ENCODE measurements at regions not wholly inside any gene's neighbourhood (a gene's known extent, or its start where the extent isn't known, plus 50 kb on each side); places are given as distances from the start of the nearest gene placed in this dataset.
"Not testable (repeated sequence)": the region's sequence is repeated elsewhere in the genome, so short reads cannot be mapped to it uniquely, and the experiment has no call there.

DNA sequence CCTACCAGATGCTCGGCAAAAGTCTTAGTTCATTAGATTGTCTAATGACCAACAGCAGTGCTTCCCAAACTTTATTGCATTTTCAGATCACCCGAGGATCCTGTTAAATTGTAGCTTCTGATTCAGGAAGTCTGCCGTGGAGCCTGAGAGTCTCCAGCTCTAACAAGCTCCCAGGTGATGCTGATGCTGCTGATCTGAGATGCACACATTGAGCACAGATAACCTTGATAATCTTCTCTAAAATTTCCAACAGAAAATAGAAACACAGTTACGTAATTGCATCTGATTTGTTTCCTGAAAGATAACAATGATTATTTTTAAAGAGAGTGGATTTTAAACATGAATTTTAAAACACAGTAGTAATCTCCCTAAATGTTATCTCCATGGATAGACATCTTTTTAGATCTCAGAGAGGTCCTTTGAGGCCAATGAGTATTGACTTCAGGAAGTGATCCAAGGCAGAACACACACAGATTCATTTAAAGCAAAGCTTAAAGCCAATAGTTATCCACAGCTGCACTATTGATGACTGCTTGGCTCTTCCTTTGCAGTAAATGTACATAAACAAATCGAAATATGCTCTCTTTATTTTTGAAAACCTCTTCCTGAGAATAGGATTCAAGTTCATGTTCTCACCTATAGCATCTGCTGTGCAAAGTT lies 122.8 kb upstream of the TNPO1 start:
- H3K4me1 ChIP-seq (ENCODE audit: control insufficient read depth, insufficient read depth, low read length): no peaks in the 10 kb centered on the region
- H3K9me3 ChIP-seq (ENCODE audit: control insufficient read depth in 2 of 2, low read length in 2 of 2): no peaks in the 10 kb centered on the region
- no peaks in the 10 kb centered on the region for H3K36me3 ChIP-seq (ENCODE audit: control insufficient read depth in 2 of 2, insufficient read depth in 2 of 2, low read length in 2 of 2)
- H3K4me3 ChIP-seq (ENCODE audit: low read length in 2 of 2): no peak overlapping the region
- H3K27ac ChIP-seq (ENCODE audit: low read length): no peak overlapping the region
- H3K27me3 ChIP-seq (ENCODE audit: control insufficient read depth in 1 of 2, insufficient read depth in 2 of 2, low read length in 2 of 2): no peaks in the 10 kb centered on the region
- H3K9ac ChIP-seq (ENCODE audit: low read length in 2 of 2): no peak overlapping the region

DNA sequence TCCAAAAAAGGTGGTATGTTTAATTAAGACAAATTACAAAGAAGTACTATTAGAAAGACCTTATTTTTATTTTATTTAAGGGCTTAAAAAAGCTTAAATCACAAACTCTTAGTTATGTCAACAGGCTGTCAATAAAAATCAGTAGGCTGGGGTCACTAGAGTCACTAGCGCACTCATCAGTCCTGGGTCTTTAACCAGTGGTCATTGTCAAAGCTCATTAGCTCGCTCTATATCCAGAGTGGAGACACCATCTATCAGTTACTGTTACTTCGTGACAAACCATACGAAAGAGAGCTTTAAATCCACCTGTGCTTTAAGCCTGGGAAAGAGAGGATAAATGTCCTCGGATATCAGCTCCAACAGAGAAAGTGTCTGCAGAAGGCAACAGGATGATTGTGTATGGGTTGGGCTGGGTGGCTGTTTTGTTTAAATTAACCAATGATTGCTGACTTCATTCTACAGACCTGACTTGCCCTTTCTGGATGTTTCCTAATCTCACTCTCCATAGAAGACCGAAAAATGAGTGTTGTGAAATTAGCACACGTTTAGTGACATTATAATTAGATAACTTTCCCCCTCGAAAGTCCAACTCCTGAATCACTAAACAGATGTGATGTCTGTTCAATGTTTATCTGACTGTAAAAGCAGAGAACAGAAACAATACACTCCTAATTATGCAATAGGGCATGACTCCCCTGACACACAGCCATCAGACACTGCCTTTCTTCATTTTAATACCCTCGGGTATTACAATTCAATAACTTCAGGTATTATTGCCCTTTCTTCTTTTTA lies 123.6 kb upstream of the TNPO1 start:
- H3K9ac ChIP-seq (ENCODE audit: low read length in 2 of 2): no peak overlapping the region
- H3K9me3 ChIP-seq (ENCODE audit: control insufficient read depth in 2 of 2, low read length in 2 of 2): no peaks in the 10 kb centered on the region
- no peaks in the 10 kb centered on the region for H3K4me1 ChIP-seq (ENCODE audit: control insufficient read depth, insufficient read depth, low read length)
- no peak overlapping the region for H3K4me3 ChIP-seq (ENCODE audit: low read length in 2 of 2)
- no peak overlapping the region for H3K27ac ChIP-seq (ENCODE audit: low read length)
- no peaks in the 10 kb centered on the region for H3K27me3 ChIP-seq (ENCODE audit: control insufficient read depth in 1 of 2, insufficient read depth in 2 of 2, low read length in 2 of 2)
- no peaks in the 10 kb centered on the region for H3K36me3 ChIP-seq (ENCODE audit: control insufficient read depth in 2 of 2, insufficient read depth in 2 of 2, low read length in 2 of 2)

- Histone ChIP-seq H3K36me3 (ENCODE audit: control insufficient read depth in 2 of 2, insufficient read depth in 2 of 2, low read length in 2 of 2) (no peaks in the 10 kb centered on the region), H3K4me1 (ENCODE audit: control insufficient read depth, insufficient read depth, low read length) (no peaks in the 10 kb centered on the region), H3K27me3 (ENCODE audit: control insufficient read depth in 1 of 2, insufficient read depth in 2 of 2, low read length in 2 of 2) (no peaks in the 10 kb centered on the region), H3K4me3 (ENCODE audit: low read length in 2 of 2) (no peak overlapping the region), H3K9ac (ENCODE audit: low read length in 2 of 2) (no peak overlapping the region), H3K27ac (ENCODE audit: low read length) (no peak overlapping the region), H3K9me3 (ENCODE audit: control insufficient read depth in 2 of 2, low read length in 2 of 2) (no peaks in the 10 kb centered on the region)
Measured at GRCh38 chr5:72692231-72692637, 124.2 kb upstream of the TNPO1 start.

DNA sequence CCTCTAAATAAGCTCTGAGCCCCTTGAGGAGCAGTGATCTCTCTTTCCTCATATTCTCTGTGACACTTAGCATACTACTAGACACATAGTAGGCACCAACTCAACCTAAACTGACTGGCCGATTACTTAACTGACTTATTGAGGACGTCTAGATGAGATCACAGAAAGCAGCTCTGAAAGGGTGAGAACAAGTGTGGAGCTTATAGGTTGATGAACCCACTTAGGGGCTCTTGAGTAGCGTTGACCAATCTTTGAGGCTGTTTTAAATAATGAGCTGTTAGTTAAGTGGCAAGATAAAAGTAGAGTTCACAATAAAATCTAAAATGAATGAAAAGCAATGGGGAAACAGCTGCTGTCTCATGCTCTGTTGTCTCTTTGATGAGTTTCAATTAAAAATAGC lies 124.7 kb upstream of the TNPO1 start:
- Histone ChIP-seq H3K9me3 (ENCODE audit: control insufficient read depth in 2 of 2, low read length in 2 of 2) (no peaks in the 10 kb centered on the region), H3K4me3 (ENCODE audit: low read length in 2 of 2) (no peak overlapping the region), H3K27ac (ENCODE audit: low read length) (no peak overlapping the region), H3K27me3 (ENCODE audit: control insufficient read depth in 1 of 2, insufficient read depth in 2 of 2, low read length in 2 of 2) (no peaks in the 10 kb centered on the region), H3K4me1 (ENCODE audit: control insufficient read depth, insufficient read depth, low read length) (no peaks in the 10 kb centered on the region), H3K9ac (ENCODE audit: low read length in 2 of 2) (no peak overlapping the region), H3K36me3 (ENCODE audit: control insufficient read depth in 2 of 2, insufficient read depth in 2 of 2, low read length in 2 of 2) (no peaks in the 10 kb centered on the region)

GRCh38 chr5:72688916-72689315 lies 127.5 kb upstream of the TNPO1 start:
- H3K4me1 ChIP-seq (ENCODE audit: control insufficient read depth, insufficient read depth, low read length): no peaks in the 10 kb centered on the region
- H3K9ac ChIP-seq (ENCODE audit: low read length in 2 of 2): no peak overlapping the region
- H3K27me3 ChIP-seq (ENCODE audit: control insufficient read depth in 1 of 2, insufficient read depth in 2 of 2, low read length in 2 of 2): peaks cover 0 to 2% of the 10 kb centered on the region in 2 donors
- H3K4me3 ChIP-seq (ENCODE audit: low read length in 2 of 2): no peak overlapping the region
- no peak overlapping the region for H3K27ac ChIP-seq (ENCODE audit: low read length)
- no peaks in the 10 kb centered on the region for H3K9me3 ChIP-seq (ENCODE audit: control insufficient read depth in 2 of 2, low read length in 2 of 2)
- no peaks in the 10 kb centered on the region for H3K36me3 ChIP-seq (ENCODE audit: control insufficient read depth in 2 of 2, insufficient read depth in 2 of 2, low read length in 2 of 2)

GRCh38 chr5:72687288-72687687 lies 129.2 kb upstream of the TNPO1 start:
- H3K36me3 ChIP-seq (ENCODE audit: control insufficient read depth in 2 of 2, insufficient read depth in 2 of 2, low read length in 2 of 2): no peaks in the 10 kb centered on the region
- no peaks in the 10 kb centered on the region for H3K9me3 ChIP-seq (ENCODE audit: control insufficient read depth in 2 of 2, low read length in 2 of 2)
- H3K27ac ChIP-seq (ENCODE audit: low read length): no peak overlapping the region

DNA sequence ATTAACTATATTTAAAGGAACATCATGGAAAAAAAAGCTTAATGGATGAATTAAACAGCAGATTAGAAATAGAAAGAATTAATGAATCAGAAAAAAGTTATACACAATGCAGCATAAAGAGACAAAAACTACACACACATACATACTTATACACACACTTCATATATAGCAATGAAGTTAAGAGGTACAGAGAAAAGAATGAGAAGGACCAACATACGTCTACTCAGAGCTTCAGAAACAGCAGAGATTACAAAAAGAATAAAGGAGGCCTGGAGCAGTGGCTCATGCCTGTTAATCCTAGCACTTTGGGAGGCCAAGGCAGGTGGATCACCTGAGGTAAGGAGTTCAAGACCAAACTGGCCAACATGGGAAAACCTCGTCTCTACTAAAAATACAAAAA lies 133.9 kb upstream of the TNPO1 start:
- no peak overlapping the region for H3K9ac ChIP-seq (ENCODE audit: low read length in 2 of 2)
- H3K4me3 ChIP-seq (ENCODE audit: low read length in 2 of 2): no peak overlapping the region
- no peaks in the 10 kb centered on the region for H3K9me3 ChIP-seq (ENCODE audit: control insufficient read depth in 2 of 2, low read length in 2 of 2)
- H3K36me3 ChIP-seq (ENCODE audit: control insufficient read depth in 2 of 2, insufficient read depth in 2 of 2, low read length in 2 of 2): no peaks in the 10 kb centered on the region
- H3K27me3 ChIP-seq (ENCODE audit: control insufficient read depth in 1 of 2, insufficient read depth in 2 of 2, low read length in 2 of 2): peaks cover 0 to 2% of the 10 kb centered on the region in 2 donors
- H3K4me1 ChIP-seq (ENCODE audit: control insufficient read depth, insufficient read depth, low read length): no peaks in the 10 kb centered on the region
- H3K27ac ChIP-seq (ENCODE audit: low read length): no peak overlapping the region

More at GRCh38 chr5:72687288-72687687, 129.2 kb upstream of the TNPO1 start:
- peaks cover 0 to 2% of the 10 kb centered on the region in 2 donors for H3K27me3 ChIP-seq (ENCODE audit: control insufficient read depth in 1 of 2, insufficient read depth in 2 of 2, low read length in 2 of 2)
- H3K4me1 ChIP-seq (ENCODE audit: control insufficient read depth, insufficient read depth, low read length): no peaks in the 10 kb centered on the region
- no peak overlapping the region for H3K4me3 ChIP-seq (ENCODE audit: low read length in 2 of 2)
- H3K9ac ChIP-seq (ENCODE audit: low read length in 2 of 2): no peak overlapping the region

DNA sequence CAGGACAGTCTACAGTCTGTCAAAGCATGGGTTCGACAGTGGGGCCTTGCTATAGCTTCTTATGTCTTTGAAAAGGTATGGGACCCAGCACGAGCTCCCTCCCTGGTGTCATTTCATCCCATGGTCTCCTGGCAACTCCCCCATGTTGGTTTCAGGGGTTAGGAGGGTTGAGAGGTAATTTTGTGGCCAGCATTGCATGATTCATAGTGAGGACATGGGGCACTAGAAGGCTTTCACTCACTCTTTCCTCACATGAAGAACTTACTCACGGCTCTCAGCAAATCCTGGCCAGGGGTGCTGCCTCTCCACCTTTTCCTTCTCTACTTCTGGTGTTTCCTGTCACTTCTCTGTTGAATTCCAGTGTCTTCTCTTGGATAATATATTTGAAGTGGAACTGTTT lies 134.7 kb upstream of the TNPO1 start:
- Histone ChIP-seq H3K4me1 (ENCODE audit: control insufficient read depth, insufficient read depth, low read length) (no peaks in the 10 kb centered on the region), H3K36me3 (ENCODE audit: control insufficient read depth in 2 of 2, insufficient read depth in 2 of 2, low read length in 2 of 2) (no peaks in the 10 kb centered on the region), H3K27me3 (ENCODE audit: control insufficient read depth in 1 of 2, insufficient read depth in 2 of 2, low read length in 2 of 2) (peaks cover 0 to 2% of the 10 kb centered on the region in 2 donors), H3K27ac (ENCODE audit: low read length) (no peak overlapping the region), H3K4me3 (ENCODE audit: low read length in 2 of 2) (no peak overlapping the region), H3K9ac (ENCODE audit: low read length in 2 of 2) (no peak overlapping the region), H3K9me3 (ENCODE audit: control insufficient read depth in 2 of 2, low read length in 2 of 2) (no peaks in the 10 kb centered on the region)

GRCh38 chr5:72677447-72677846 lies 139.0 kb upstream of the TNPO1 start:
- H3K9ac ChIP-seq (ENCODE audit: low read length in 2 of 2): no peak overlapping the region
- no peak overlapping the region for H3K27ac ChIP-seq (ENCODE audit: low read length)
- no peaks in the 10 kb centered on the region for H3K27me3 ChIP-seq (ENCODE audit: control insufficient read depth in 1 of 2, insufficient read depth in 2 of 2, low read length in 2 of 2)
- no peak overlapping the region for H3K4me3 ChIP-seq (ENCODE audit: low read length in 2 of 2)
- no peaks in the 10 kb centered on the region for H3K9me3 ChIP-seq (ENCODE audit: control insufficient read depth in 2 of 2, low read length in 2 of 2)
- no peaks in the 10 kb centered on the region for H3K4me1 ChIP-seq (ENCODE audit: control insufficient read depth, insufficient read depth, low read length)
- H3K36me3 ChIP-seq (ENCODE audit: control insufficient read depth in 2 of 2, insufficient read depth in 2 of 2, low read length in 2 of 2): no peaks in the 10 kb centered on the region

DNA sequence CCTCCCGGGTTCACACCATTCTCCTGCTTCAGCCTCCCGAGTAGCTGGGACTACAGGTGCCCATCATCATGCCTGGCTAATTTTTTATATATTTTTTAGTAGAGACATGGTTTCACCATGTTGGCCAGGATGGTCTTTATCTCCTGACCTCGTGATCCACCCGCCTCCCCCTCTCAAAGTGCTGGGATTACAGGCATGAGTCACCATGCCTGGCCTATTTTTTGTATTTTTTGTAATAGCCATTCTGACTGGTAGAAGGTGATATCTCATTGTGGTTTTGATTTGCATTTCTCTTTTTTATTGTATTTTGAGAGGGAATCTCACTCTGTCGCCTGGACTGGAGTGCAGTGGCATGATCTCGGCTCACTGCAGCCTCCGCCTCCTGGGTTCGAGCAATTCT lies 139.6 kb upstream of the TNPO1 start:
- H3K27ac ChIP-seq (ENCODE audit: low read length); H3K4me1 ChIP-seq (ENCODE audit: control insufficient read depth, insufficient read depth, low read length); H3K27me3 ChIP-seq (ENCODE audit: control insufficient read depth in 1 of 2, insufficient read depth in 2 of 2, low read length in 2 of 2); H3K9ac ChIP-seq (ENCODE audit: low read length in 2 of 2); H3K4me3 ChIP-seq (ENCODE audit: low read length in 2 of 2); H3K9me3 ChIP-seq (ENCODE audit: control insufficient read depth in 2 of 2, low read length in 2 of 2); H3K36me3 ChIP-seq (ENCODE audit: control insufficient read depth in 2 of 2, insufficient read depth in 2 of 2, low read length in 2 of 2): not testable (repeated sequence)

GRCh38 chr5:72673623-72674022 lies 142.8 kb upstream of the TNPO1 start:
- Histone ChIP-seq H3K4me3 (ENCODE audit: low read length in 2 of 2) (no peak overlapping the region), H3K27ac (ENCODE audit: low read length) (no peak overlapping the region), H3K9me3 (ENCODE audit: control insufficient read depth in 2 of 2, low read length in 2 of 2) (no peaks in the 10 kb centered on the region), H3K9ac (ENCODE audit: low read length in 2 of 2) (no peak overlapping the region), H3K36me3 (ENCODE audit: control insufficient read depth in 2 of 2, insufficient read depth in 2 of 2, low read length in 2 of 2) (no peaks in the 10 kb centered on the region), H3K4me1 (ENCODE audit: control insufficient read depth, insufficient read depth, low read length) (no peaks in the 10 kb centered on the region), H3K27me3 (ENCODE audit: control insufficient read depth in 1 of 2, insufficient read depth in 2 of 2, low read length in 2 of 2) (no peaks in the 10 kb centered on the region)

Data from stomach smooth muscle (tissue), 2 donors.